ENCODE measurements at regions not wholly inside any gene's neighbourhood (a gene's known extent, or its start where the extent isn't known, plus 50 kb on each side); places are given as distances from the start of the nearest gene placed in this dataset.
"Not testable (repeated sequence)": the region's sequence is repeated elsewhere in the genome, so short reads cannot be mapped to it uniquely, and the experiment has no call there.

DNA sequence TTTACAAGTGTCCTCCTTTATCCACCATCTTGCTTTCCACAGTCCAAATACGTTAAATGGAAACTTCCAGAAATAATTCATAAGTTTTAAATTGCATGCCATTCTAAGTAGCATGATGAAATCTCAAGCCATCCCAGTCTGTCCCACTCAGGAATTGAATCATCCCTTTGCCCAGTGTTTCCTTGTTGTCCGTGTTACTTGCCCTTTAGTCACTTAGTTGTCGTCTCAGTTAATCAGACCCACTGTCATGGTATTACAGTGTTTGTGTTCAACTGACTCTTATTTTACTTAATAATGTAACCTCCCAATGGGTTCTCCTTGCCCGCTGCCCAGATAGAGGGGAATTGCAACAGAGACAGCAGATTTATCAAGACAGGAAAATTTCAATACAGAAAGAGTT is 77.6 kb upstream of the NDN start:
- H3K36me3 ChIP-seq (ENCODE audit: low read depth), result no peaks in the 10 kb centered on the region
- TF ChIP-seq, protein P1, sequence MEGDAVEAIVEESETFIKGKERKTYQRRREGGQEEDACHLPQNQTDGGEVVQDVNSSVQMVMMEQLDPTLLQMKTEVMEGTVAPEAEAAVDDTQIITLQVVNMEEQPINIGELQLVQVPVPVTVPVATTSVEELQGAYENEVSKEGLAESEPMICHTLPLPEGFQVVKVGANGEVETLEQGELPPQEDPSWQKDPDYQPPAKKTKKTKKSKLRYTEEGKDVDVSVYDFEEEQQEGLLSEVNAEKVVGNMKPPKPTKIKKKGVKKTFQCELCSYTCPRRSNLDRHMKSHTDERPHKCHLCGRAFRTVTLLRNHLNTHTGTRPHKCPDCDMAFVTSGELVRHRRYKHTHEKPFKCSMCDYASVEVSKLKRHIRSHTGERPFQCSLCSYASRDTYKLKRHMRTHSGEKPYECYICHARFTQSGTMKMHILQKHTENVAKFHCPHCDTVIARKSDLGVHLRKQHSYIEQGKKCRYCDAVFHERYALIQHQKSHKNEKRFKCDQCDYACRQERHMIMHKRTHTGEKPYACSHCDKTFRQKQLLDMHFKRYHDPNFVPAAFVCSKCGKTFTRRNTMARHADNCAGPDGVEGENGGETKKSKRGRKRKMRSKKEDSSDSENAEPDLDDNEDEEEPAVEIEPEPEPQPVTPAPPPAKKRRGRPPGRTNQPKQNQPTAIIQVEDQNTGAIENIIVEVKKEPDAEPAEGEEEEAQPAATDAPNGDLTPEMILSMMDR (conservative IDR thresholded peaks at IDR 0.05), result no peak
- no peak for TF ChIP-seq EZH2 (IDR thresholded peaks at IDR 0.05; ENCODE audit: low read depth)
- no peak overlapping the region for H3K4me2 ChIP-seq
- H3K4me1 ChIP-seq (replicated peaks; ENCODE audit: insufficient read depth), result no peaks in the 10 kb centered on the region
- no peaks in the 10 kb centered on the region for H3F3A ChIP-seq (ENCODE audit: insufficient read depth, low read depth)
- no peaks in the 10 kb centered on the region for H3K9me3 ChIP-seq (ENCODE audit: insufficient read depth, low read depth)
- H4K20me1 ChIP-seq (ENCODE audit: insufficient read depth), result no peaks in the 10 kb centered on the region
- H3K9me2 ChIP-seq (ENCODE audit: insufficient read depth), result no peaks in the 10 kb centered on the region
- H3K79me2 ChIP-seq (ENCODE audit: low read depth), result no peaks in the 10 kb centered on the region
- H3K27ac ChIP-seq, result no peak overlapping the region
- DNase-seq, result no peak
- H2AFZ ChIP-seq, result no peak overlapping the region
- no peak overlapping the region for H3K4me3 ChIP-seq
- BruUV-seq (replicated peaks), result no TSS peak
- no peaks in the 10 kb centered on the region for H3K27me3 ChIP-seq (ENCODE audit: insufficient read depth, low read depth)
- intact Hi-C loops (cut with micrococcal nuclease; ENCODE audit: unreplicated experiment), result no loop called here
- ChIA-PET POLR2A (ENCODE audit: unreplicated experiment) (no interaction called here), CTCF (no interaction called here)

DNA sequence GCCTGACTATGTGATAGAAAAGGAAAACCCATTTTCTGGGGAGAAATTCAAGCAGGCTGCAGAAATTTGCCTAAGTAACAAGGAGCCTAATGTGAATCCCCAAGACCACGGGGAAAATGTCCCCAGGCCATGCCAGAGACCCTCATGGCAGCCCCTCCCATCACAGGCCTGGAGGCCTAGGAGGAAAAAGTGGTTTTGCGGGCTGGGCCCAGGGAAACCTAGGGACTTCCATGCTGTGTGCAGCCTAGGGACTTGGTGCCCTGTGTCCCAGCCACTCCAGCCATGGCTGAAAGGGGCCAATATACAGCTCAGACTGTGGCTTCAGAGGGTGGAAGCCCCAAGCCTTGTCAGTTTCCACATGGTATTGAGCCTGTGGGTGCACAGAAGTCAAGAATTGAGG is 79.7 kb upstream of the NDN start:
- H4K20me1 ChIP-seq (ENCODE audit: insufficient read depth); H2AFZ ChIP-seq; BruUV-seq (replicated peaks); CTCF ChIA-PET; H3K4me3 ChIP-seq; intact Hi-C loops (cut with micrococcal nuclease; ENCODE audit: unreplicated experiment); H3K9me2 ChIP-seq (ENCODE audit: insufficient read depth); H3K27me3 ChIP-seq (ENCODE audit: insufficient read depth, low read depth); H3K9me3 ChIP-seq (ENCODE audit: insufficient read depth, low read depth); H3F3A ChIP-seq (ENCODE audit: insufficient read depth, low read depth); H3K4me1 ChIP-seq (replicated peaks; ENCODE audit: insufficient read depth); H3K79me2 ChIP-seq (ENCODE audit: low read depth); DNase-seq; H3K4me2 ChIP-seq; H3K27ac ChIP-seq; POLR2A ChIA-PET (ENCODE audit: unreplicated experiment); H3K36me3 ChIP-seq (ENCODE audit: low read depth): not testable (repeated sequence)

DNA sequence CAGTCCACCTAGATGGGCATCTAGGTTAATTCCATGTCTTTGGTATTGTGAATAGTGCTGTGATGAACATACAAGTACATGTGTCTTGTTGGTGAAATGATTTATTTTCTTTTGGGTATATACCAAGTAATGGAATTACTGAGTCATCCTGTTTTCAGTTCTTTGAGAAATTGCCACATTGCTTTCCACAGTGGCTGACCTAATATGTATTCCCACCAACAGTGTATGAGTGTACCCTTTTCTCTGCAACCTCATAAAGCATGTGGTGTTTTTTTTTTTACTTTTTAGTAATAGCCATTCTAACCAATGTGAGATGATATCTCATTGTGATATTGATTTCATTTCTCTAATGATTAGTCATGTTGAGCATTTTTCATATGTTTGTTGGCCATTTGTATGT is 86.0 kb upstream of the NDN start:
- ChIA-PET POLR2A (ENCODE audit: unreplicated experiment) (no interaction called here), CTCF (no interaction called here)
- no peaks in the 10 kb centered on the region for H3K4me1 ChIP-seq (replicated peaks; ENCODE audit: insufficient read depth)
- no peaks in the 10 kb centered on the region for H3K36me3 ChIP-seq (ENCODE audit: low read depth)
- H3K27ac ChIP-seq, result no peak overlapping the region
- H2AFZ ChIP-seq, result no peak overlapping the region
- H3K27me3 ChIP-seq (ENCODE audit: insufficient read depth, low read depth), result no peaks in the 10 kb centered on the region
- no peaks in the 10 kb centered on the region for H3F3A ChIP-seq (ENCODE audit: insufficient read depth, low read depth)
- no peaks in the 10 kb centered on the region for H3K9me3 ChIP-seq (ENCODE audit: insufficient read depth, low read depth)
- H3K4me2 ChIP-seq, result no peak overlapping the region
- no peaks in the 10 kb centered on the region for H3K9me2 ChIP-seq (ENCODE audit: insufficient read depth)
- no peak overlapping the region for H3K4me3 ChIP-seq
- BruUV-seq (replicated peaks), result no TSS peak
- no peaks in the 10 kb centered on the region; the same call in 1 of the 2 replicates for H4K20me1 ChIP-seq (ENCODE audit: insufficient read depth)
- no peaks in the 10 kb centered on the region for H3K79me2 ChIP-seq (ENCODE audit: low read depth)
- DNase-seq, result no peak
- no peak for TF ChIP-seq EZH2 (IDR thresholded peaks at IDR 0.05; ENCODE audit: low read depth)
- TF ChIP-seq, protein P1 (conservative IDR thresholded peaks at IDR 0.05), result no peak
- intact Hi-C loops (cut with micrococcal nuclease; ENCODE audit: unreplicated experiment), result no loop called here

DNA sequence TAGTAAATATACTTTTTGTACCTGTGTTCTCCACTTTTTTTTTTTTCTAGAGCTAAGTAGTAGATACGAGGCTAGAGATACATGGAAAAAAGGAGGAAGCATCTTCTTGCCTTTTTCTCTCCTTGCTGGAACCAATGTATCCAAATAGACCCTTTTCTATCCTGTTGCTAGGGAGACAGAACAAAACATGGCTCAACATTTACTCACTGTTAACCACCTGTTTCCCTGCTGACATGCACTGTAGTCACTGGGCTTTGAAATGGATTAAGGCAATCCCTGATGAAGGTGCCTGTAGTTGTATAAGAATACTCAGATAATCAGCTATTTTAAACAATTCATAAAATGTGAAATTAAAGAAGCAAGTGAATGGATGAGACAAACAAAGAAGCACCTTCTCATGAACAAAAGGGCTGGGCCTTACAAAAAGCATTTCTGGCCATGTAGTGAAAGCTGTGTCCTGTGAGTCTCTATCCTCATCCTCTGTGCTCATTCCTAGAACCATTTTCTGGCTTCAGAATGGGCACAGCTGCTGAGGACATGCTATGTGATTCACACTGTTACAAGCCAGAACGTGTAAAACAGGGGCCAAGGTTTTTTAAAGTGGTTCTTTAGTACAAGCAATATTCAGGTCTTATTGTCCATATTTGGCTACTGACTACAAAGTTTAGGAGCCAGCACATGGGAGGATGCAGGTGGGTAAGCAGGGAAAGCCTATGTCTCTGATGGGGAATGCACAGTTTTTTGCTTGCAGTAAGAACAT is 100.4 kb upstream of the NDN start:
- TF ChIP-seq, protein P1 (conservative IDR thresholded peaks at IDR 0.05), result no peak
- no peak for TF ChIP-seq EZH2 (IDR thresholded peaks at IDR 0.05; ENCODE audit: low read depth)
- Histone ChIP-seq H3K4me3 (no peak overlapping the region), H3K9me3 (ENCODE audit: insufficient read depth, low read depth) (no peaks in the 10 kb centered on the region), H3K9me2 (ENCODE audit: insufficient read depth) (no peaks in the 10 kb centered on the region), H3K4me2 (no peak overlapping the region), H3K27ac (no peak overlapping the region), H3K79me2 (ENCODE audit: low read depth) (no peaks in the 10 kb centered on the region), H3F3A (ENCODE audit: insufficient read depth, low read depth) (no peaks in the 10 kb centered on the region), H3K36me3 (ENCODE audit: low read depth) (no peaks in the 10 kb centered on the region), H3K4me1 (replicated peaks; ENCODE audit: insufficient read depth) (no peaks in the 10 kb centered on the region), H2AFZ (no peak overlapping the region), H4K20me1 (ENCODE audit: insufficient read depth) (no peaks in the 10 kb centered on the region), H3K27me3 (ENCODE audit: insufficient read depth, low read depth) (no peaks in the 10 kb centered on the region)
- DNase-seq, result no peak
- ChIA-PET CTCF (no interaction called here), POLR2A (ENCODE audit: unreplicated experiment) (no interaction called here)
- BruUV-seq (replicated peaks), result no TSS peak
- intact Hi-C loops (cut with micrococcal nuclease; ENCODE audit: unreplicated experiment), result no loop called here

All from PC-9 (cell line).